ENCODE measurements at regions not wholly inside any gene's neighbourhood (a gene's known extent, or its start where the extent isn't known, plus 50 kb on each side); places are given as distances from the start of the nearest gene placed in this dataset.

GRCh38 chr14:98059106-98059505 lies 1212.9 kb downstream of the BCL11B start:
- Histone ChIP-seq H3K27me3 (replicated peaks; ENCODE audit: insufficient read depth) (no peaks in the 10 kb centered on the region), H3K36me3 (no peaks in the 10 kb centered on the region), H3K27ac (no peak overlapping the region), H3K9me3 (no peaks in the 10 kb centered on the region), H3K4me1 (replicated peaks) (no peaks in the 10 kb centered on the region), H3K4me3 (no peak overlapping the region)
- WGBS, result 74% methylated on average over 5 of the region's 5 CpGs
- intact Hi-C loops (cut with DNase I), result no loop called here
- DNase-seq (ENCODE audit: low spot score), result no peak
- TF ChIP-seq POLR2A (IDR thresholded peaks at IDR 0.05), result no peak
- no peak for TF ChIP-seq POLR2AphosphoS5 (IDR thresholded peaks at IDR 0.05)
- TF ChIP-seq CTCF (IDR thresholded peaks at IDR 0.05), result no peak

DNA sequence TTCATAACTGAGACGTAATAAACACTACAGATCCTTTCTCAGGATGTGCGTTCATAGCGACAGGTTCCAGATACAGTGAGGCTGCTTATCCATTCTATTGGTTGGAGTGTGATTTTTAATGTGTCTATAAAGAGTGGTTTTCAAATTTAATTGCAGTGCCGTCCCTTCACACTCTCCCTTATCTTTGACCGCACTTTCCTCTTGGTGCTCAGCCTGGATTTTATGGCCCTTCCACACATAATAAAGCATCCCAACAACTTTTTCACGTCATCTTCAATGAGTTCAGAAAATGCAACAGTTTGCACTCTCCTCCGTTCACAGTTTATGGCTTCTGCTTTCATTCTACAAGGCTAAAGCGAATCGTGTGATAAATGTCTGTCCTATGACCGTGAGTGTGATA lies 1209.9 kb downstream of the BCL11B start:
- H3K9me3 ChIP-seq, result no peaks in the 10 kb centered on the region
- H3K36me3 ChIP-seq, result no peaks in the 10 kb centered on the region
- no peak overlapping the region for H3K27ac ChIP-seq
- intact Hi-C loops (cut with DNase I), result no loop called here
- no peak for TF ChIP-seq POLR2A (IDR thresholded peaks at IDR 0.05)
- no peak for TF ChIP-seq POLR2AphosphoS5 (IDR thresholded peaks at IDR 0.05)
- TF ChIP-seq CTCF (IDR thresholded peaks at IDR 0.05), result no peak
- H3K4me1 ChIP-seq (replicated peaks), result no peaks in the 10 kb centered on the region
- no peaks in the 10 kb centered on the region for H3K27me3 ChIP-seq (replicated peaks; ENCODE audit: insufficient read depth)
- H3K4me3 ChIP-seq, result no peak overlapping the region
- WGBS, result 19% methylated on average over 10 of the region's 10 CpGs
- DNase-seq (ENCODE audit: low spot score), result no peak

DNA sequence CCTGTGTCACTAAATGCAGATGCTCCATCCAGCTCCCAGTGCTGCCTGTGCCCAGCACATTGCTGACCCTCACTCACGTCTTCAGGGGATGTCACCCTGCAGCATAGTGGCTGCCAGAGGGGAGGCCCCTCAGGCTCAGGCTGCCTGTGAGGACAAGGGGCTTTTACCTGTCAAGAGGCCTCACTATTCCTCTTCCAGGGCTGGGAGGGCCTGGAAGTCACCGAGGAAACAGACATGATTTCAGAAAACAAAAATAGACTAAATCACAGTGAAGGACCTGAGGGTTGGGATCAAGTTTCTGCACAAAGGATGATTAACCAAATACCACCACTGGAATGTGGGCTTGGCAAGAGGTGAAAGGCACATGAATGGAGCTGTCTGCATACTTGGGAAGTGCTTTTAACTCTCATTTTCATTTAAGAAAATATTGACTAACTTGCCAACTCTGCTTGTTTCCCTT lies 1202.3 kb downstream of the BCL11B start:
- TF ChIP-seq CTCF (IDR thresholded peaks at IDR 0.05) (no peak), POLR2AphosphoS5 (IDR thresholded peaks at IDR 0.05) (peak; percentile 58), POLR2A (IDR thresholded peaks at IDR 0.05) (no peak)
- no peaks in the 10 kb centered on the region for H3K9me3 ChIP-seq
- peak; percentile 44 for DNase-seq (ENCODE audit: low spot score)
- H3K4me1 ChIP-seq (replicated peaks), result no peaks in the 10 kb centered on the region
- no peaks in the 10 kb centered on the region for H3K27me3 ChIP-seq (replicated peaks; ENCODE audit: insufficient read depth)
- intact Hi-C loops (cut with DNase I), result no loop called here
- no peak overlapping the region for H3K27ac ChIP-seq
- H3K36me3 ChIP-seq, result no peaks in the 10 kb centered on the region
- WGBS, result 24% methylated on average over 2 of the region's 2 CpGs
- no peak overlapping the region for H3K4me3 ChIP-seq

DNA sequence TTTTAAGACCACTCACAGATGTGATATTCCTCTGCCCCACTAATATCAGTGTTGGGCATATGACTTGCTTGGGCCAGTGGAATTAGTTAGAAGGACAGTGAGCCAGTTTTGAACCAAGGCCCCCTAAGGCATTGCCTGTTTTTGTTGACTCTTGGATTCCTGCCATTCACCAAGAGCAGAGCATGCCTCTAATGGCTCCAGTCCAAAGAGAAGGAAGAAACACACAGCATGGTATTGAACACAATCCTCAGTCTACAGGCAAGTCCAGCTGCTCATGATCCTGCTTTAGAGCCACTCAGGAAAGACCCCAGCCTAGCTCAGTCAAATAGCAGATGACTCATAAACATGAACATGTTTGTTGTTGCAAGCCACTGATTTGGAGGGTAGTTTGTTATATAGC lies 1201.5 kb downstream of the BCL11B start:
- TF ChIP-seq POLR2A (IDR thresholded peaks at IDR 0.05), result no peak
- no peak for TF ChIP-seq POLR2AphosphoS5 (IDR thresholded peaks at IDR 0.05)
- TF ChIP-seq CTCF (IDR thresholded peaks at IDR 0.05), result no peak
- DNase-seq (ENCODE audit: low spot score), result no peak
- Histone ChIP-seq H3K27ac (no peak overlapping the region), H3K4me1 (replicated peaks) (no peaks in the 10 kb centered on the region), H3K27me3 (replicated peaks; ENCODE audit: insufficient read depth) (no peaks in the 10 kb centered on the region), H3K4me3 (no peak overlapping the region), H3K9me3 (no peaks in the 10 kb centered on the region), H3K36me3 (no peaks in the 10 kb centered on the region)
- intact Hi-C loops (cut with DNase I), result no loop called here

DNA sequence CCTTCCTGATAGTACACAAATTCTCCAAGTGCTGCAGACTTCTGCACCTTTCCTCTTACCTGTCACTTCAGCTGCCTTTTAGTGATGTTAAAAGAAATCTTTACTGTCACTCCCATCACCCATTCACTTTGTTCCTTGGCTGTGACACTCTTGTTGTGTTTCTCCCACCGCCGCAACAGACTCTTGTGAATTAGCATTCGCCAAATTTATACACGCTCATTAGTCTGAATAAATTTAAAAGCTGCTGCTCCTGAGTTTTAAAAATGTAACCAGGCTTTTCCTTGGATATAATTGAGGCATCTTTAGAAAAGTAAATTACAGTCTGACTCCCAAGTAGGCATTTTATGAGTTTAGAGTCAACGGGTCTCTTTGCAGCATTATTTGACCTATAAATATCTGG lies 1197.9 kb downstream of the BCL11B start:
- DNase-seq (ENCODE audit: low spot score), result no peak
- Histone ChIP-seq H3K36me3 (no peaks in the 10 kb centered on the region), H3K27ac (no peak overlapping the region), H3K4me1 (replicated peaks) (no peaks in the 10 kb centered on the region), H3K9me3 (no peaks in the 10 kb centered on the region), H3K4me3 (no peak overlapping the region), H3K27me3 (replicated peaks; ENCODE audit: insufficient read depth) (no peaks in the 10 kb centered on the region)
- TF ChIP-seq CTCF (IDR thresholded peaks at IDR 0.05) (no peak), POLR2AphosphoS5 (IDR thresholded peaks at IDR 0.05) (no peak), POLR2A (IDR thresholded peaks at IDR 0.05) (no peak)
- 85% methylated on average over 5 of the region's 5 CpGs for WGBS
- intact Hi-C loops (cut with DNase I), result no loop called here

All from prostate gland (tissue), 2 donors.